GM10266 (cell line): ENCODE measurements at regions not wholly inside any gene's neighbourhood (a gene's known extent, or its start where the extent isn't known, plus 50 kb on each side); places are given as distances from the start of the nearest gene placed in this dataset.

Experiments used
- DNase-seq: peaks from one replicate; pipeline ENCODE4 v3.0.0; 2012; ENCODE audit errors: extremely low spot score
- CTCF ChIP-seq: IDR thresholded peaks from 2 replicates; pipeline ENCODE4 v1.5.1; 2012; ENCODE audit warnings: mild to moderate bottlenecking, low read depth; ENCODE audit not compliant: control insufficient read depth, insufficient read depth; ENCODE audit errors: missing control alignments

GRCh38 chr9:30140407-30140806 lies 2244.0 kb upstream of the ACO1 start:
- TF ChIP-seq CTCF, result no peak
- DNase-seq, result no peak

- no peak for DNase-seq
- TF ChIP-seq CTCF, result no peak
These were observed 2223.9 kb upstream of the ACO1 start for GRCh38 chr9:30160570-30160969.

GRCh38 chr9:30172206-30172605 lies 2212.2 kb upstream of the ACO1 start:
- DNase-seq, result no peak
- TF ChIP-seq CTCF, result no peak

- TF ChIP-seq CTCF, result no peak
- no peak for DNase-seq
These were observed 2205.8 kb upstream of the ACO1 start for GRCh38 chr9:30178610-30179009.

GRCh38 chr9:30193421-30193820 lies 2191.0 kb upstream of the ACO1 start:
- TF ChIP-seq CTCF, result no peak
- DNase-seq, result no peak

GRCh38 chr9:30196941-30197340 lies 2187.5 kb upstream of the ACO1 start:
- TF ChIP-seq CTCF, result no peak
- no peak for DNase-seq

- no peak for DNase-seq
- no peak for TF ChIP-seq CTCF
These were observed 2187.0 kb upstream of the ACO1 start for GRCh38 chr9:30197453-30197852.
